ENCODE measurements at regions not wholly inside any gene's neighbourhood (a gene's known extent, or its start where the extent isn't known, plus 50 kb on each side); places are given as distances from the start of the nearest gene placed in this dataset.

- TF ChIP-seq CTCF (IDR thresholded peaks at IDR 0.05) (no peak), POLR2A (IDR thresholded peaks at IDR 0.05) (no peak), EP300 (IDR thresholded peaks at IDR 0.05) (no peak)
Measured at GRCh38 chr19:23986623-23987022, 71.9 kb downstream of the ZNF726 start.

Measured in tibial nerve (tissue), 4 donors.